ENCODE measurements at regions not wholly inside any gene's neighbourhood (a gene's known extent, or its start where the extent isn't known, plus 50 kb on each side); places are given as distances from the start of the nearest gene placed in this dataset.

- TF ChIP-seq, protein P1, sequence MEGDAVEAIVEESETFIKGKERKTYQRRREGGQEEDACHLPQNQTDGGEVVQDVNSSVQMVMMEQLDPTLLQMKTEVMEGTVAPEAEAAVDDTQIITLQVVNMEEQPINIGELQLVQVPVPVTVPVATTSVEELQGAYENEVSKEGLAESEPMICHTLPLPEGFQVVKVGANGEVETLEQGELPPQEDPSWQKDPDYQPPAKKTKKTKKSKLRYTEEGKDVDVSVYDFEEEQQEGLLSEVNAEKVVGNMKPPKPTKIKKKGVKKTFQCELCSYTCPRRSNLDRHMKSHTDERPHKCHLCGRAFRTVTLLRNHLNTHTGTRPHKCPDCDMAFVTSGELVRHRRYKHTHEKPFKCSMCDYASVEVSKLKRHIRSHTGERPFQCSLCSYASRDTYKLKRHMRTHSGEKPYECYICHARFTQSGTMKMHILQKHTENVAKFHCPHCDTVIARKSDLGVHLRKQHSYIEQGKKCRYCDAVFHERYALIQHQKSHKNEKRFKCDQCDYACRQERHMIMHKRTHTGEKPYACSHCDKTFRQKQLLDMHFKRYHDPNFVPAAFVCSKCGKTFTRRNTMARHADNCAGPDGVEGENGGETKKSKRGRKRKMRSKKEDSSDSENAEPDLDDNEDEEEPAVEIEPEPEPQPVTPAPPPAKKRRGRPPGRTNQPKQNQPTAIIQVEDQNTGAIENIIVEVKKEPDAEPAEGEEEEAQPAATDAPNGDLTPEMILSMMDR (IDR thresholded peaks at IDR 0.05; ENCODE audit: low read depth, low read length, poor library complexity, severe bottlenecking) = no peak
- no peak for TF ChIP-seq EZH2phosphoT487 (IDR thresholded peaks at IDR 0.05; ENCODE audit: borderline replicate concordance, low read length)
Observed at GRCh38 chr3:55285156-55285555, 201.9 kb downstream of the WNT5A start.

Measured in DOHH2 (cell line).